ENCODE measurements at regions not wholly inside any gene's neighbourhood (a gene's known extent, or its start where the extent isn't known, plus 50 kb on each side); places are given as distances from the start of the nearest gene placed in this dataset.
"Not testable (repeated sequence)": the region's sequence is repeated elsewhere in the genome, so short reads cannot be mapped to it uniquely, and the experiment has no call there.

- no peaks in the 10 kb centered on the region for H4K20me1 ChIP-seq (ENCODE audit: insufficient read depth, low read length)
- H2AFZ ChIP-seq (ENCODE audit: low read length) = no peak overlapping the region
- no peaks in the 10 kb centered on the region for H3K9me2 ChIP-seq (ENCODE audit: insufficient read depth, low read length)
- no peak overlapping the region for H3K4me2 ChIP-seq (ENCODE audit: low read length)
- no peaks in the 10 kb centered on the region for H3K9me3 ChIP-seq (ENCODE audit: low read length)
- no peaks in the 10 kb centered on the region for H3K36me3 ChIP-seq (ENCODE audit: insufficient read depth, low read length)
- intact Hi-C loops (cut with micrococcal nuclease; ENCODE audit: unreplicated experiment) = no loop called here
- no peak for DNase-seq (ENCODE audit: low spot score)
- no peak overlapping the region for H3K27ac ChIP-seq (ENCODE audit: low read depth, low read length, poor library complexity, severe bottlenecking)
- no peaks in the 10 kb centered on the region for H3K79me2 ChIP-seq (ENCODE audit: insufficient read depth, low read depth, low read length)
- ChIA-PET POLR2A (no interaction called here), CTCF (ENCODE audit: unreplicated experiment) (no interaction called here)
- no peaks in the 10 kb centered on the region for H3K4me1 ChIP-seq (ENCODE audit: insufficient read depth, low read length, poor library complexity, severe bottlenecking)
- TF ChIP-seq, protein P1, sequence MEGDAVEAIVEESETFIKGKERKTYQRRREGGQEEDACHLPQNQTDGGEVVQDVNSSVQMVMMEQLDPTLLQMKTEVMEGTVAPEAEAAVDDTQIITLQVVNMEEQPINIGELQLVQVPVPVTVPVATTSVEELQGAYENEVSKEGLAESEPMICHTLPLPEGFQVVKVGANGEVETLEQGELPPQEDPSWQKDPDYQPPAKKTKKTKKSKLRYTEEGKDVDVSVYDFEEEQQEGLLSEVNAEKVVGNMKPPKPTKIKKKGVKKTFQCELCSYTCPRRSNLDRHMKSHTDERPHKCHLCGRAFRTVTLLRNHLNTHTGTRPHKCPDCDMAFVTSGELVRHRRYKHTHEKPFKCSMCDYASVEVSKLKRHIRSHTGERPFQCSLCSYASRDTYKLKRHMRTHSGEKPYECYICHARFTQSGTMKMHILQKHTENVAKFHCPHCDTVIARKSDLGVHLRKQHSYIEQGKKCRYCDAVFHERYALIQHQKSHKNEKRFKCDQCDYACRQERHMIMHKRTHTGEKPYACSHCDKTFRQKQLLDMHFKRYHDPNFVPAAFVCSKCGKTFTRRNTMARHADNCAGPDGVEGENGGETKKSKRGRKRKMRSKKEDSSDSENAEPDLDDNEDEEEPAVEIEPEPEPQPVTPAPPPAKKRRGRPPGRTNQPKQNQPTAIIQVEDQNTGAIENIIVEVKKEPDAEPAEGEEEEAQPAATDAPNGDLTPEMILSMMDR (conservative IDR thresholded peaks at IDR 0.05; ENCODE audit: low read length) = no peak
- TF ChIP-seq EZH2phosphoT487 (IDR thresholded peaks at IDR 0.05; ENCODE audit: borderline replicate concordance, low read depth, low read length) = no peak
- BruUV-seq (replicated peaks) = no TSS peak
- H3K4me3 ChIP-seq (ENCODE audit: low read depth, low read length, poor library complexity, severe bottlenecking) = no peak overlapping the region
Observed at GRCh38 chr3:80331494-80332170, 563.8 kb upstream of the ROBO1 start.

- intact Hi-C loops (cut with micrococcal nuclease; ENCODE audit: unreplicated experiment); H3K9me2 ChIP-seq (ENCODE audit: insufficient read depth, low read length); H3K4me3 ChIP-seq (ENCODE audit: low read depth, low read length, poor library complexity, severe bottlenecking); DNase-seq (ENCODE audit: low spot score); H3K27ac ChIP-seq (ENCODE audit: low read depth, low read length, poor library complexity, severe bottlenecking); H3K4me2 ChIP-seq (ENCODE audit: low read length); H3K9me3 ChIP-seq (ENCODE audit: low read length); H3K79me2 ChIP-seq (ENCODE audit: insufficient read depth, low read depth, low read length); CTCF ChIA-PET (ENCODE audit: unreplicated experiment); H3K4me1 ChIP-seq (ENCODE audit: insufficient read depth, low read length, poor library complexity, severe bottlenecking); POLR2A ChIA-PET; H3K36me3 ChIP-seq (ENCODE audit: insufficient read depth, low read length); BruUV-seq (replicated peaks); H2AFZ ChIP-seq (ENCODE audit: low read length); H4K20me1 ChIP-seq (ENCODE audit: insufficient read depth, low read length): not testable (repeated sequence)
Observed at GRCh38 chr3:80314541-80314940, 546.7 kb upstream of the ROBO1 start.

DNA sequence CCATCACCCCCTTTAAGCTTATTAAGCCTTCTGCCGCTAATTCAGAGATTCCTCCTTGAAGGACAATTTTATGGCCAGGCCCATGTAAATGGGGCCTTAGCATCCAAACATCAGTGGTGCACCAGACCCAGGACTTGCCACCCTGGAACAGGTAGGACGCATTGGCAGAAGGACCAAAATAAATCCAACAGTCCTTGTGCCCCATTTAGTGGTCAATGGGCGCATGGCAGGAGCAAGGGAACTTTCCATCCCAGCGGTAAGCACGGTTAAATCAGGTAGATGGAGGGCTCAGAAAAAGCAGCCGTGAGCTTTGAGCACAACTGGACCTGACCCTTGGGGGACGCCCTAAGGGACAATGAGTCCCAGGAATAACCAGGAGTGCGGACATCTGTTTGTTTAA lies 540.8 kb upstream of the ROBO1 start:
- TF ChIP-seq, protein P1 (conservative IDR thresholded peaks at IDR 0.05; ENCODE audit: low read length) = no peak
- TF ChIP-seq EZH2phosphoT487 (IDR thresholded peaks at IDR 0.05; ENCODE audit: borderline replicate concordance, low read depth, low read length) = no peak
- ChIA-PET POLR2A (no interaction called here), CTCF (ENCODE audit: unreplicated experiment) (no interaction called here)
- H3K4me2 ChIP-seq (ENCODE audit: low read length) = no peak overlapping the region
- H3K4me1 ChIP-seq (ENCODE audit: insufficient read depth, low read length, poor library complexity, severe bottlenecking) = no peaks in the 10 kb centered on the region
- no peaks in the 10 kb centered on the region for H4K20me1 ChIP-seq (ENCODE audit: insufficient read depth, low read length)
- H3K9me2 ChIP-seq (ENCODE audit: insufficient read depth, low read length) = no peaks in the 10 kb centered on the region
- no peaks in the 10 kb centered on the region for H3K36me3 ChIP-seq (ENCODE audit: insufficient read depth, low read length)
- H3K4me3 ChIP-seq (ENCODE audit: low read depth, low read length, poor library complexity, severe bottlenecking) = no peak overlapping the region
- H3K27ac ChIP-seq (ENCODE audit: low read depth, low read length, poor library complexity, severe bottlenecking) = no peak overlapping the region
- BruUV-seq (replicated peaks) = no TSS peak
- DNase-seq (ENCODE audit: low spot score) = no peak
- intact Hi-C loops (cut with micrococcal nuclease; ENCODE audit: unreplicated experiment) = no loop called here
- H2AFZ ChIP-seq (ENCODE audit: low read length) = no peak overlapping the region
- H3K79me2 ChIP-seq (ENCODE audit: insufficient read depth, low read depth, low read length) = no peaks in the 10 kb centered on the region
- H3K9me3 ChIP-seq (ENCODE audit: low read length) = peaks cover 9% of the 10 kb centered on the region; the same call in 1 of the 2 replicates
